Activated CD8-positive, alpha-beta T cell treated with anti-CD3 and anti-CD28 coated beads for 36 hours (primary cell): ENCODE measurements at regions not wholly inside any gene's neighbourhood (a gene's known extent, or its start where the extent isn't known, plus 50 kb on each side); places are given as distances from the start of the nearest gene placed in this dataset.

ENCODE experiments used
- ATAC-seq: fragments of 200-7000 bp; cut with Tn5 transposase; one replicate; pipeline ENCODE4 v1.10.0; 2021; ENCODE audit warnings: mild to moderate bottlenecking, moderate library complexity
- CTCF ChIA-PET: fragments of 350-600 bp; sonication (Branson Sonifier 250); formaldehyde crosslinking; loops from one replicate; lab custom pipeline; 2021; ENCODE audit warnings: antibody characterized with exemption; lab: Charles Lee
- POLR2A ChIA-PET: fragments of 350-600 bp; sonication (Branson Sonifier 250); formaldehyde crosslinking; loops from one replicate; lab custom pipeline; 2021; ENCODE audit warnings: antibody characterized with exemption; lab: Charles Lee
- DNase-seq: peaks from one replicate; pipeline ENCODE4 v3.0.0-alpha.2; 2020
- H3K27ac Mint-ChIP-seq: one replicate; pipeline ENCODE4 v1.8.0; 2021; ENCODE audit warnings: mild to moderate bottlenecking, mixed read lengths
- H3K27me3 Mint-ChIP-seq: one replicate; pipeline ENCODE4 v1.8.0; 2021; ENCODE audit warnings: mixed read lengths
- H3K36me3 Mint-ChIP-seq: one replicate; pipeline ENCODE4 v1.8.0; 2021; ENCODE audit warnings: low read depth, mixed read lengths
- H3K4me1 Mint-ChIP-seq: one replicate; pipeline ENCODE4 v1.8.0; 2021; ENCODE audit warnings: low read depth, mixed read lengths
- H3K4me3 Mint-ChIP-seq: one replicate; pipeline ENCODE4 v1.8.0; 2021; ENCODE audit warnings: mild to moderate bottlenecking, moderate library complexity, mixed read lengths
- H3K9me3 Mint-ChIP-seq: one replicate; pipeline ENCODE4 v1.8.0; 2021; ENCODE audit warnings: mixed read lengths
- intact Hi-C: fragments of 100-400 bp; cut with micrococcal nuclease; formaldehyde crosslinking; loops from one replicate; pipeline ENCODE4 v1.10.0; 2022
- TF ChIP-seq, protein P1 (sequence below): fragments of 200-600 bp; IDR thresholded peaks from one replicate; pipeline ENCODE4 v1.8.0; 2022; ENCODE audit warnings: antibody characterized with exemption, mild to moderate bottlenecking

GRCh38 chr4:33864290-33864859 lies 2379.9 kb downstream of the ARAP2 start:
- TF ChIP-seq, protein P1, sequence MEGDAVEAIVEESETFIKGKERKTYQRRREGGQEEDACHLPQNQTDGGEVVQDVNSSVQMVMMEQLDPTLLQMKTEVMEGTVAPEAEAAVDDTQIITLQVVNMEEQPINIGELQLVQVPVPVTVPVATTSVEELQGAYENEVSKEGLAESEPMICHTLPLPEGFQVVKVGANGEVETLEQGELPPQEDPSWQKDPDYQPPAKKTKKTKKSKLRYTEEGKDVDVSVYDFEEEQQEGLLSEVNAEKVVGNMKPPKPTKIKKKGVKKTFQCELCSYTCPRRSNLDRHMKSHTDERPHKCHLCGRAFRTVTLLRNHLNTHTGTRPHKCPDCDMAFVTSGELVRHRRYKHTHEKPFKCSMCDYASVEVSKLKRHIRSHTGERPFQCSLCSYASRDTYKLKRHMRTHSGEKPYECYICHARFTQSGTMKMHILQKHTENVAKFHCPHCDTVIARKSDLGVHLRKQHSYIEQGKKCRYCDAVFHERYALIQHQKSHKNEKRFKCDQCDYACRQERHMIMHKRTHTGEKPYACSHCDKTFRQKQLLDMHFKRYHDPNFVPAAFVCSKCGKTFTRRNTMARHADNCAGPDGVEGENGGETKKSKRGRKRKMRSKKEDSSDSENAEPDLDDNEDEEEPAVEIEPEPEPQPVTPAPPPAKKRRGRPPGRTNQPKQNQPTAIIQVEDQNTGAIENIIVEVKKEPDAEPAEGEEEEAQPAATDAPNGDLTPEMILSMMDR = no peak
- Mint-ChIP-seq H3K27ac (no peak overlapping the region), H3K27me3 (no peaks in the 10 kb centered on the region), H3K36me3 (no peaks in the 10 kb centered on the region), H3K4me1 (no peaks in the 10 kb centered on the region), H3K9me3 (peaks cover 13% of the 10 kb centered on the region), H3K4me3 (no peak overlapping the region)
- intact Hi-C loops = no loop called here
- POLR2A ChIA-PET = no interaction called here
- CTCF ChIA-PET = no interaction called here
- DNase-seq (no peak), ATAC-seq (no peak)

DNA sequence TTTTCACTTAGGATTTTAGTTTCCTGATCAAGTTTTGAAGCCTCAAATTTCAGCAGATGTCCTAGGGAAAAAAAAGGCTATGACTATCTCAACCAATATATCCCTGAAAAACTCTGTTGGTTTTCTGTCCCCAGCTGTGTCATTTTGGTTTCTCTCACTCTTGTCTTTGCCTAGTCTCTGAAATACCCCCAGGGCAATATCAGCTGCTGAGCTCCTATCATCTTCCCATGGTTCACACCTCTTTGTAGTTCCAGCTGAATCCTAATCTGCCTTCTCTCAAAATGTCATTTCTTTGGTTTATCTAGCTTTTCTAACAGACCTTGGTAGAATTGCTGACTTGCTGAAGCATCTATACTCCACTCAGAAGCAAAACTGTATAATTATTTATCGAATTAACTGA lies 2370.5 kb downstream of the ARAP2 start:
- CTCF ChIA-PET = no interaction called here

GRCh38 chr4:33878710-33879109 lies 2365.6 kb downstream of the ARAP2 start:
- POLR2A ChIA-PET = no interaction called here
- intact Hi-C loops = no loop called here
- Mint-ChIP-seq H3K27ac (no peak overlapping the region), H3K4me3 (no peak overlapping the region), H3K9me3 (peaks cover 13% of the 10 kb centered on the region), H3K36me3 (no peaks in the 10 kb centered on the region), H3K27me3 (no peaks in the 10 kb centered on the region), H3K4me1 (no peaks in the 10 kb centered on the region)
- ATAC-seq = no peak
- CTCF ChIA-PET = no interaction called here
- DNase-seq = no peak
- TF ChIP-seq, protein P1 = no peak

More for the DNA sequence above, 2370.5 kb downstream of the ARAP2 start:
- peaks cover 26% of the 10 kb centered on the region for H3K9me3 Mint-ChIP-seq
- no peak for DNase-seq
- POLR2A ChIA-PET = no interaction called here
- TF ChIP-seq, protein P1 = no peak
- no peaks in the 10 kb centered on the region for H3K27me3 Mint-ChIP-seq
- no peak for ATAC-seq
- no peaks in the 10 kb centered on the region for H3K4me1 Mint-ChIP-seq
- no peaks in the 10 kb centered on the region for H3K36me3 Mint-ChIP-seq
- intact Hi-C loops = no loop called here
- no peak overlapping the region for H3K4me3 Mint-ChIP-seq
- H3K27ac Mint-ChIP-seq = no peak overlapping the region

DNA sequence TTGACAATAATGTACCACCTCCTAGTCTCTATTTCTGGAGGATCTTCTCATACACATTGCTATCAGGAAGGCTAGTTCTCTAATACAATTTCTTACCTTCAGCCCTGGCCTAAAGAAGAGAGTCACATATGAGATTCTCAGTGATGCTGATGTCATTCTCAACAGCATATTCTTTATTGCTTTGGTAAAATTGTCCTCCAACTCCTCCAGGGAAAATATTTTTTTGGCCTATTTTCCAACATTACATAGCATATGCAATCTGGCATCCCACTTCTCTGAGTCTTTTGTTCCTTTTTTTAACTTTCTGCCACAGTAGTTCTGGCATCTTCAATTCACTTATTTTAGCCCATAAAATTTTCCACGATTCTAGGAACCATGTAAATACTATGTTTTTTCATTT lies 2363.1 kb downstream of the ARAP2 start:
- Mint-ChIP-seq H3K27ac (no peak overlapping the region), H3K36me3 (no peaks in the 10 kb centered on the region), H3K9me3 (peaks cover 12% of the 10 kb centered on the region), H3K27me3 (no peaks in the 10 kb centered on the region), H3K4me1 (no peaks in the 10 kb centered on the region), H3K4me3 (no peak overlapping the region)
- DNase-seq (no peak), ATAC-seq (no peak)
- TF ChIP-seq, protein P1 = no peak
- CTCF ChIA-PET = no interaction called here
- POLR2A ChIA-PET = no interaction called here
- intact Hi-C loops = no loop called here

DNA sequence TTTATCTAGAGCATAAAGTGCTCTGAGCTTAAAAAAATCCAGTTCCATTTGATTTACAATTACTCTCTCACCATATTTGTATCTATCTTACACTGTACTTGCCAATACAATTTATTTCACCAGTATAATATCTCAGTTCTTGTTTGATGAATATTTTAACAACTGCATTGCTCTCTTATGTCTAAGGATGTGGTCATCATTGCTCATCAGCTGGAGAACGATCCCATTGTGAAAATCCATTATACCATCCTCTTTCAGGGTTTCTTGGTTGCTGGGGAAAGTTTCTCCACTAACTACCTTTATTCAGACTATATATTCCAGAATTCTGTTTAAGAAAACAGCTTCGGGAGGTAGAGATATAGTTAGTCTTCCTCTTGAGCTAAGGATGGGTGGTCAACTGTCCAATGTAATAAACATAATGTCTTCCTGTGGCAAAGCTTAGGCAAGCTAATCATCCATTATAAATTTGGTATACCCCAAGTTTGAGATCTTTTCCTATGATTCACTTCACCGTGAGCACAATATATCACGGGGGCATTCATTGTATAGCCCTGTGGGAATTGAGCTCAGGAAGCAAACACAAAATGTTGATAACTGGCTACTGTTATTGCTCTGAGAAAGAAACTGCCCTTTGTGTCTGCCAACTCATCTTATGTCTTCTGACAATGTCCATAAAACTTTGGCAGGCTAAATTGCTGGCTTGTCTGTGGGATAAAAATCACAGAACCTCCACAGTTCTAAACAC lies 2361.9 kb downstream of the ARAP2 start:
- ChIA-PET POLR2A (no interaction called here), CTCF (no interaction called here)
- Mint-ChIP-seq H3K27me3 (no peaks in the 10 kb centered on the region), H3K9me3 (peaks cover 5% of the 10 kb centered on the region), H3K36me3 (no peaks in the 10 kb centered on the region), H3K4me3 (no peak overlapping the region), H3K27ac (no peak overlapping the region), H3K4me1 (no peaks in the 10 kb centered on the region)
- DNase-seq (no peak), ATAC-seq (no peak)
- intact Hi-C loops = no loop called here
- TF ChIP-seq, protein P1 = no peak
